Ovary (tissue), 3 donors: ENCODE measurements at regions not wholly inside any gene's neighbourhood (a gene's known extent, or its start where the extent isn't known, plus 50 kb on each side); places are given as distances from the start of the nearest gene placed in this dataset.

Experiments
- CTCF ChIP-seq, 3 donors: fragments of 450-650 bp in 2 of 3; fragments of 200-600 bp in 1 of 3; IDR thresholded peaks; one replicate each; pipeline versions ENCODE4 v1.5.1 to v1.8.0; 2016 to 2022; ENCODE audit warnings: antibody characterized with exemption in 3 of 3, mild to moderate bottlenecking in 1 of 3
- EP300 ChIP-seq: sonication (generic); formaldehyde crosslinking; IDR thresholded peaks from one replicate; pipeline ENCODE4 v1.6.1; 2017; ENCODE audit warnings: antibody characterized with exemption
- donor health status: DM: no; HTN: no; CAD: no.

DNA sequence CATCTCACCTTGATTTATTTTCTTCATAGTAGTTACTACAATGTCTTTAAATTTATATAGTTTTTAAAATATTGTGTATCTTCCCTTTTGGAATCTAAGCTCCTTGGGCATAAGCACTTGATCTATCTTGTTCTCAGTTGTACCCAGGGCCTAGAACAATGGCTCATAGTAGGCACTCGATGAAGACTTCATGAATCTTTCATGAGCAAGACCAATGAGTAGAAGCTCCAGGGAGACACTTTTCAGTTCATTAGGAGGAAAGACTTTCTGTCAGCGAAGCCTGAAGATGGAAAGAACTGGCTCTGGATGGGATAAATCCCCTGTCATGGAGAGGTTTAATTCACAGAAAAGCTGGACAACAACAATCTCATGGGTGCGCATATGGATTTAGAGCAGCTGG is 140.2 kb upstream of the CRY1 start:
- TF ChIP-seq CTCF (IDR thresholded peaks at IDR 0.05) (no peak), EP300 (no peak)
